K562 (cell line): ENCODE measurements at regions not wholly inside any gene's neighbourhood (a gene's known extent, or its start where the extent isn't known, plus 50 kb on each side); places are given as distances from the start of the nearest gene placed in this dataset.

Source experiments
- ATAC-seq: fragments of 200-7000 bp; cut with Tn5 transposase; 3 replicates; pipeline ENCODE4 v1.9.1; 2020; ENCODE audit warnings: moderate library complexity
- BruUV-seq: library from RNA; stranded (reverse); fragments of 400-500 nt; replicated peaks from 2 replicates; lab custom pipeline; 2021; lab: Mats Ljungman, UMichigan
- CTCF ChIA-PET: fragments of 300-600 bp; formaldehyde crosslinking; extraction: SDS; loops from one replicate; lab custom pipeline; 2021; ENCODE audit warnings: low intra/inter-chr PET ratio; lab: Yijun Ruan, JAX
- POLR2A ChIA-PET: fragments of 300-600, 350-650 bp; sonication (Branson Sonifier 250); formaldehyde crosslinking; extraction: SDS; loops from one replicate; lab custom pipeline; 2021; ENCODE audit warnings: antibody characterized with exemption, inconsistent platforms; lab: Yijun Ruan, JAX
- DNase-seq, 4 experiments: peaks; one replicate each; pipeline versions ENCODE4 v3.0.0 to v3.0.0-alpha.2; 2011 to 2018; ENCODE audit warnings: low spot score in 3 of 4, mixed read lengths in 3 of 4; ENCODE audit errors: extremely low read depth in 1 of 4
- FAIRE-seq: peaks from 2 replicates; lab custom pipeline; 2011; peaks lifted over from hg19 to GRCh38; lab: Jason Lieb, UNC
- H2AFZ ChIP-seq: 2 replicates; pipeline ENCODE4 v1.6.0; 2011; ENCODE audit warnings: low read depth, low read length, control low read depth, inconsistent platforms
- H3K27ac ChIP-seq: fragments of 200-600 bp; 3 replicates; pipeline ENCODE4 v1.8.0; 2011; ENCODE audit warnings: low read depth, mild to moderate bottlenecking, control low read depth, inconsistent platforms, low read length, moderate library complexity, mixed read lengths; ENCODE audit errors: extremely low read depth
- H3K27me3 ChIP-seq, 2 experiments: fragments of 300-600 bp in 1 of 2; 2 replicates in 1 of 2; 3 replicates in 1 of 2; pipeline versions ENCODE4 v1.6.0 to v1.8.0; 2011; ENCODE audit warnings: inconsistent platforms in 2 of 2, low read length in 2 of 2, mild to moderate bottlenecking in 1 of 2, mixed read lengths in 1 of 2, moderate library complexity in 1 of 2; ENCODE audit not compliant: control insufficient read depth in 2 of 2, insufficient read depth in 2 of 2
- H3K36me3 ChIP-seq: fragments of 300-600 bp; 3 replicates; pipeline ENCODE4 v1.8.0; 2011; ENCODE audit warnings: mild to moderate bottlenecking, low read length, inconsistent platforms; ENCODE audit not compliant: control insufficient read depth, insufficient read depth
- H3K4me1 ChIP-seq, 2 experiments: fragments of 200-600 bp in 1 of 2; replicated peaks in 1 of 2; 2 replicates in 1 of 2; 3 replicates in 1 of 2; pipeline versions ENCODE4 v1.5.1 to v1.8.0; 2011; ENCODE audit warnings: inconsistent platforms in 2 of 2, low read length in 2 of 2, mild to moderate bottlenecking in 1 of 2, mixed read lengths in 1 of 2, moderate library complexity in 1 of 2; ENCODE audit not compliant: control insufficient read depth in 2 of 2, insufficient read depth in 2 of 2
- H3K4me2 ChIP-seq: 2 replicates; pipeline ENCODE4 v1.6.1; 2011; ENCODE audit warnings: low read length, control low read depth, inconsistent platforms, mixed read lengths; ENCODE audit not compliant: insufficient read depth
- H3K4me3 ChIP-seq: fragments of 200-600 bp; sonication (generic), shearing (Covaris generic); 2 replicates; pipeline ENCODE4 v1.5.1; 2016; ENCODE audit warnings: control low read depth, inconsistent platforms
- H3K79me2 ChIP-seq: fragments of 200-600 bp; 3 replicates; pipeline ENCODE4 v1.8.0; 2011; ENCODE audit warnings: low read length, inconsistent platforms; ENCODE audit not compliant: control insufficient read depth, insufficient read depth
- H3K9ac ChIP-seq, 2 experiments: 2 replicates each; pipeline versions ENCODE4 v1.6.0 to v1.6.1; 2011; ENCODE audit warnings: low read depth in 2 of 2, low read length in 2 of 2, control low read depth in 1 of 2, inconsistent platforms in 1 of 2, mild to moderate bottlenecking in 1 of 2, mixed read lengths in 1 of 2; ENCODE audit not compliant: insufficient read depth in 1 of 2
- H3K9me1 ChIP-seq: one replicate; pipeline ENCODE4 v1.6.0; 2011; ENCODE audit warnings: inconsistent platforms, mild to moderate bottlenecking, low read length, moderate library complexity; ENCODE audit not compliant: control insufficient read depth, insufficient read depth
- H3K9me3 ChIP-seq: replicated peaks from 2 replicates; pipeline ENCODE4 v1.5.1; 2011; ENCODE audit warnings: low read depth, low read length, inconsistent platforms; ENCODE audit not compliant: control insufficient read depth, insufficient read depth
- H4K20me1 ChIP-seq: replicated peaks from 2 replicates; pipeline ENCODE4 v1.6.1; 2011; ENCODE audit warnings: low read length, inconsistent platforms, mixed read lengths; ENCODE audit not compliant: control insufficient read depth, insufficient read depth
- EP300 ChIP-seq: IDR thresholded peaks from 2 replicates; pipeline ENCODE4 v1.6.1; 2012; ENCODE audit warnings: low read length, improper control_type of control experiment
- EWSR1 ChIP-seq: fragments of 450-650 bp; IDR thresholded peaks from 2 replicates; pipeline ENCODE4 v1.6.1; 2018; ENCODE audit warnings: borderline replicate concordance, mild to moderate bottlenecking, low read depth, moderate library complexity; ENCODE audit not compliant: partially characterized antibody
- HDAC8 ChIP-seq: fragments of 450-650 bp; IDR thresholded peaks from 2 replicates; pipeline ENCODE4 v1.6.1; 2016; ENCODE audit warnings: mild to moderate bottlenecking, missing genetic modification characterization, moderate library complexity, missing compliant biosample characterization
- MAFG ChIP-seq: fragments of 450-650 bp; conservative IDR thresholded peaks from 2 replicates; pipeline ENCODE4 v1.6.1; 2016; ENCODE audit warnings: missing genetic modification characterization, missing compliant biosample characterization
- SP1 ChIP-seq: sonication (generic); formaldehyde crosslinking; IDR thresholded peaks from 2 replicates; pipeline ENCODE4 v1.8.1; 2022; ENCODE audit warnings: mild to moderate bottlenecking, missing genetic modification reagents
- TAL1 ChIP-seq: fragments of 450-650 bp; IDR thresholded peaks from 2 replicates; pipeline ENCODE4 v1.6.1; 2016; ENCODE audit warnings: mild to moderate bottlenecking
- ZNF12 ChIP-seq: sonication (generic); formaldehyde crosslinking; IDR thresholded peaks from 2 replicates; pipeline ENCODE4 v1.4.0; 2020; ENCODE audit warnings: mild to moderate bottlenecking, missing genetic modification reagents
- ZNF766 ChIP-seq: fragments of 200-800 bp; sonication (Bioruptor generic); conservative IDR thresholded peaks from 2 replicates; pipeline ENCODE4 v1.6.1; 2016; ENCODE audit warnings: missing genetic modification characterization, missing compliant biosample characterization
- in situ Hi-C: fragments of 300-500 bp; cut with MboI; formaldehyde crosslinking; loops from 4 replicates; pipeline ENCODE4 v1.15.0; 2018; ENCODE audit warnings: inconsistent platforms, mixed read lengths
- intact Hi-C: fragments of 100-400 bp; cut with micrococcal nuclease; formaldehyde crosslinking; loops from 2 replicates; pipeline ENCODE4 v1.14.2; 2022
- TF ChIP-seq, protein P1 (sequence below): fragments of 450-650 bp; formaldehyde crosslinking; IDR thresholded peaks from 2 replicates; pipeline ENCODE4 v1.4.0; 2022; ENCODE audit warnings: missing genetic modification characterization
- TF ChIP-seq, protein P2 (sequence below): fragments of 450-650 bp; IDR thresholded peaks from 2 replicates; pipeline ENCODE4 v1.6.1; 2016; ENCODE audit warnings: borderline replicate concordance
- TF ChIP-seq, protein P3 (sequence below), 2 experiments: IDR thresholded peaks; 2 replicates each; pipeline ENCODE4 v1.6.1; 2011; ENCODE audit warnings: borderline replicate concordance in 1 of 2, control low read depth in 1 of 2, low read depth in 1 of 2, low read length in 1 of 2, mild to moderate bottlenecking in 1 of 2, mixed read lengths in 1 of 2, moderate library complexity in 1 of 2; ENCODE audit not compliant: insufficient read depth in 1 of 2, insufficient read length in 1 of 2, poor library complexity in 1 of 2, severe bottlenecking in 1 of 2; ENCODE audit errors: extremely low read depth in 1 of 2
- TF ChIP-seq, protein P4 (sequence below): IDR thresholded peaks from 2 replicates; pipeline ENCODE4 v1.6.1; 2016; ENCODE audit warnings: missing genetic modification characterization, missing compliant biosample characterization
- TF ChIP-seq, protein P5 (sequence below): IDR thresholded peaks from 2 replicates; pipeline ENCODE4 v1.6.1; 2012; ENCODE audit warnings: low read depth, low read length, improper control_type of control experiment, borderline replicate concordance

DNA sequence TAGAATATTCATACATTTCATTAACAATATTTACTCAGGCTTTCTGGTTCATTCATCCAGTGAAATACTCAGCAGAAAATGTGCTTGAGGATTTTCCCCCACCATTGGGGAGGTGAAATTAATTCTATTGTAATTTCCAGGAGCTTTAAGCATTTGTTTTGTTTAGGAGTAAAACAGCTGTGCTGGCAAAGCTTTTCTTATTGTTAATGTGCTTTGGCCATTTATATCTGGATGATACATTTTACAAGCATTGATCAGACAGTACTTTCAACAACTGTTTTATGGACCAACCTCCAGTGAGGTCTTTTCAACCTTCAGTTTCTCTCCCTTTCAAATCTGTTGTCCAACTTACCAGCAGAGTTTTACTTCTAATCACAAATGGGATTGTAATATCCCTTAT, 672.4 kb downstream of the CDH11 start:
- ChIA-PET CTCF (no interaction called here), POLR2A (no interaction called here)
- Histone ChIP-seq H3K79me2 (no peaks in the 10 kb centered on the region), H3K27ac (no peak overlapping the region), H3K36me3 (no peaks in the 10 kb centered on the region), H3K9me1 (no peaks in the 10 kb centered on the region), H3K9me3 (peaks cover 3% of the 10 kb centered on the region; the same call in 1 of the 2 replicates), H3K27me3 (no peaks in the 10 kb centered on the region), H3K9ac (no peak overlapping the region), H3K4me2 (no peak overlapping the region), H2AFZ (no peak overlapping the region), H4K20me1 (no peaks in the 10 kb centered on the region), H3K4me1 (no peaks in the 10 kb centered on the region), H3K4me3 (no peak overlapping the region)
- DNase-seq (no peak), ATAC-seq (no peak), FAIRE-seq (no peak)
- intact Hi-C loops (no loop called here), in situ Hi-C loops (no loop called here)
- BruUV-seq, result no TSS peak
- TF ChIP-seq EWSR1 (no peak), MAFG (tag) (no peak), ZNF12 (CRISPR knock-in tag) (no peak), ZNF766 (CRISPR knock-in tag) (no peak), TAL1 (no peak), EP300 (no peak), HDAC8 (no peak), SP1 (CRISPR knock-in tag) (no peak)
- TF ChIP-seq, protein P1, sequence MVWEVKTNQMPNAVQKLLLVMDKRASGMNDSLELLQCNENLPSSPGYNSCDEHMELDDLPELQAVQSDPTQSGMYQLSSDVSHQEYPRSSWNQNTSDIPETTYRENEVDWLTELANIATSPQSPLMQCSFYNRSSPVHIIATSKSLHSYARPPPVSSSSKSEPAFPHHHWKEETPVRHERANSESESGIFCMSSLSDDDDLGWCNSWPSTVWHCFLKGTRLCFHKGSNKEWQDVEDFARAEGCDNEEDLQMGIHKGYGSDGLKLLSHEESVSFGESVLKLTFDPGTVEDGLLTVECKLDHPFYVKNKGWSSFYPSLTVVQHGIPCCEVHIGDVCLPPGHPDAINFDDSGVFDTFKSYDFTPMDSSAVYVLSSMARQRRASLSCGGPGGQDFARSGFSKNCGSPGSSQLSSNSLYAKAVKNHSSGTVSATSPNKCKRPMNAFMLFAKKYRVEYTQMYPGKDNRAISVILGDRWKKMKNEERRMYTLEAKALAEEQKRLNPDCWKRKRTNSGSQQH (CRISPR knock-in tag), result no peak
- TF ChIP-seq, protein P2, sequence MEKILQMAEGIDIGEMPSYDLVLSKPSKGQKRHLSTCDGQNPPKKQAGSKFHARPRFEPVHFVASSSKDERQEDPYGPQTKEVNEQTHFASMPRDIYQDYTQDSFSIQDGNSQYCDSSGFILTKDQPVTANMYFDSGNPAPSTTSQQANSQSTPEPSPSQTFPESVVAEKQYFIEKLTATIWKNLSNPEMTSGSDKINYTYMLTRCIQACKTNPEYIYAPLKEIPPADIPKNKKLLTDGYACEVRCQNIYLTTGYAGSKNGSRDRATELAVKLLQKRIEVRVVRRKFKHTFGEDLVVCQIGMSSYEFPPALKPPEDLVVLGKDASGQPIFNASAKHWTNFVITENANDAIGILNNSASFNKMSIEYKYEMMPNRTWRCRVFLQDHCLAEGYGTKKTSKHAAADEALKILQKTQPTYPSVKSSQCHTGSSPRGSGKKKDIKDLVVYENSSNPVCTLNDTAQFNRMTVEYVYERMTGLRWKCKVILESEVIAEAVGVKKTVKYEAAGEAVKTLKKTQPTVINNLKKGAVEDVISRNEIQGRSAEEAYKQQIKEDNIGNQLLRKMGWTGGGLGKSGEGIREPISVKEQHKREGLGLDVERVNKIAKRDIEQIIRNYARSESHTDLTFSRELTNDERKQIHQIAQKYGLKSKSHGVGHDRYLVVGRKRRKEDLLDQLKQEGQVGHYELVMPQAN, result no peak
- TF ChIP-seq, protein P3, sequence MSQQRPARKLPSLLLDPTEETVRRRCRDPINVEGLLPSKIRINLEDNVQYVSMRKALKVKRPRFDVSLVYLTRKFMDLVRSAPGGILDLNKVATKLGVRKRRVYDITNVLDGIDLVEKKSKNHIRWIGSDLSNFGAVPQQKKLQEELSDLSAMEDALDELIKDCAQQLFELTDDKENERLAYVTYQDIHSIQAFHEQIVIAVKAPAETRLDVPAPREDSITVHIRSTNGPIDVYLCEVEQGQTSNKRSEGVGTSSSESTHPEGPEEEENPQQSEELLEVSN (IDR thresholded peaks at IDR 0.05; ENCODE audit: borderline replicate concordance in 1 of 2, extremely low read depth in 1 of 2, insufficient read depth in 1 of 2, insufficient read length in 1 of 2, low read depth in 1 of 2, low read length in 1 of 2, poor library complexity in 1 of 2, severe bottlenecking in 1 of 2), result no peak
- TF ChIP-seq, protein P4, sequence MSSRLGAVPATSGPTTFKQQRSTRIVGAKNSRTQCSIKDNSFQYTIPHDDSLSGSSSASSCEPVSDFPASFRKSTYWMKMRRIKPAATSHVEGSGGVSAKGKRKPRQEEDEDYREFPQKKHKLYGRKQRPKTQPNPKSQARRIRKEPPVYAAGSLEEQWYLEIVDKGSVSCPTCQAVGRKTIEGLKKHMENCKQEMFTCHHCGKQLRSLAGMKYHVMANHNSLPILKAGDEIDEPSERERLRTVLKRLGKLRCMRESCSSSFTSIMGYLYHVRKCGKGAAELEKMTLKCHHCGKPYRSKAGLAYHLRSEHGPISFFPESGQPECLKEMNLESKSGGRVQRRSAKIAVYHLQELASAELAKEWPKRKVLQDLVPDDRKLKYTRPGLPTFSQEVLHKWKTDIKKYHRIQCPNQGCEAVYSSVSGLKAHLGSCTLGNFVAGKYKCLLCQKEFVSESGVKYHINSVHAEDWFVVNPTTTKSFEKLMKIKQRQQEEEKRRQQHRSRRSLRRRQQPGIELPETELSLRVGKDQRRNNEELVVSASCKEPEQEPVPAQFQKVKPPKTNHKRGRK (tag), result no peak
- TF ChIP-seq, protein P5, sequence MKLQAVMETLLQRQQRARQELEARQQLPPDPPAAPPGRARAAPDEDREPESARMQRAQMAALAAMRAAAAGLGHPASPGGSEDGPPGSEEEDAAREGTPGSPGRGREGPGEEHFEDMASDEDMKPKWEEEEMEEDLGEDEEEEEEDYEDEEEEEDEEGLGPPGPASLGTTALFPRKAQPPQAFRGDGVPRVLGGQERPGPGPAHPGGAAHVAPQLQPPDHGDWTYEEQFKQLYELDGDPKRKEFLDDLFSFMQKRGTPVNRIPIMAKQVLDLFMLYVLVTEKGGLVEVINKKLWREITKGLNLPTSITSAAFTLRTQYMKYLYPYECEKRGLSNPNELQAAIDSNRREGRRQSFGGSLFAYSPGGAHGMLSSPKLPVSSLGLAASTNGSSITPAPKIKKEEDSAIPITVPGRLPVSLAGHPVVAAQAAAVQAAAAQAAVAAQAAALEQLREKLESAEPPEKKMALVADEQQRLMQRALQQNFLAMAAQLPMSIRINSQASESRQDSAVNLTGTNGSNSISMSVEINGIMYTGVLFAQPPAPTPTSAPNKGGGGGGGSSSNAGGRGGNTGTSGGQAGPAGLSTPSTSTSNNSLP, result no peak
